Central memory CD8-positive, alpha-beta T cell (primary cell): ENCODE measurements at regions not wholly inside any gene's neighbourhood (a gene's known extent, or its start where the extent isn't known, plus 50 kb on each side); places are given as distances from the start of the nearest gene placed in this dataset.

Experiments
- ATAC-seq: fragments of 150-1000 bp; cut with Tn5 transposase; replicated peaks from 2 replicates; pipeline ENCODE4 v1.10.0; 2022; ENCODE audit warnings: mild to moderate bottlenecking, moderate FRiP score, moderate number of reproducible peaks; ENCODE audit not compliant: poor library complexity, severe bottlenecking; ENCODE audit errors: extremely low read depth
- DNase-seq, 2 donors: peaks; one replicate each; pipeline ENCODE4 v3.0.0; 2021; ENCODE audit warnings: low spot score in 2 of 2
- H3K27ac Mint-ChIP-seq: one replicate; pipeline ENCODE4 v1.8.0; 2022; ENCODE audit warnings: low read depth, mild to moderate bottlenecking, moderate library complexity, mixed read lengths
- H3K27me3 Mint-ChIP-seq: one replicate; pipeline ENCODE4 v1.8.0; 2022; ENCODE audit warnings: mixed read lengths
- H3K36me3 Mint-ChIP-seq: one replicate; pipeline ENCODE4 v1.8.0; 2022; ENCODE audit warnings: mild to moderate bottlenecking, moderate library complexity, mixed read lengths; ENCODE audit not compliant: insufficient read depth
- H3K4me1 Mint-ChIP-seq: one replicate; pipeline ENCODE4 v1.8.0; 2022; ENCODE audit warnings: mixed read lengths
- H3K4me3 Mint-ChIP-seq: one replicate; pipeline ENCODE4 v1.8.0; 2022; ENCODE audit warnings: mild to moderate bottlenecking, moderate library complexity, mixed read lengths
- H3K9me3 Mint-ChIP-seq: one replicate; pipeline ENCODE4 v1.8.0; 2022; ENCODE audit warnings: mixed read lengths

GRCh38 chr11:31875866-31876560 is 64.9 kb upstream of the PAX6 start:
- H3K27me3 Mint-ChIP-seq = peaks cover 54% of the 10 kb centered on the region
- ATAC-seq = no peak
- H3K4me3 Mint-ChIP-seq = no peak overlapping the region
- no peaks in the 10 kb centered on the region for H3K4me1 Mint-ChIP-seq
- no peaks in the 10 kb centered on the region for H3K9me3 Mint-ChIP-seq
- no peak for DNase-seq
- H3K27ac Mint-ChIP-seq = no peak overlapping the region
- H3K36me3 Mint-ChIP-seq = peaks cover 1% of the 10 kb centered on the region

- no peaks in the 10 kb centered on the region for H3K4me1 Mint-ChIP-seq
- peaks cover 60% of the 10 kb centered on the region for H3K27me3 Mint-ChIP-seq
- DNase-seq = no peak
- ATAC-seq = no peak
- no peak overlapping the region for H3K4me3 Mint-ChIP-seq
- no peaks in the 10 kb centered on the region for H3K9me3 Mint-ChIP-seq
- no peaks in the 10 kb centered on the region for H3K36me3 Mint-ChIP-seq
- H3K27ac Mint-ChIP-seq = no peak overlapping the region
Observed at GRCh38 chr11:31874631-31875191, 63.6 kb upstream of the PAX6 start.

GRCh38 chr11:31873124-31873523 is 62.0 kb upstream of the PAX6 start:
- Mint-ChIP-seq H3K4me1 (no peaks in the 10 kb centered on the region), H3K9me3 (no peaks in the 10 kb centered on the region), H3K4me3 (no peak overlapping the region), H3K27me3 (peaks cover 60% of the 10 kb centered on the region), H3K27ac (no peak overlapping the region), H3K36me3 (peaks cover 1% of the 10 kb centered on the region)
- ATAC-seq = no peak
- no peak for DNase-seq

GRCh38 chr11:31872076-31872443 is 60.9 kb upstream of the PAX6 start:
- Mint-ChIP-seq H3K4me3 (no peak overlapping the region), H3K9me3 (no peaks in the 10 kb centered on the region), H3K27ac (no peak overlapping the region), H3K4me1 (no peaks in the 10 kb centered on the region), H3K27me3 (peaks cover 70% of the 10 kb centered on the region), H3K36me3 (peaks cover 1% of the 10 kb centered on the region)
- ATAC-seq (no peak), DNase-seq (no peak)

- H3K4me1 Mint-ChIP-seq = no peaks in the 10 kb centered on the region
- peaks cover 1% of the 10 kb centered on the region for H3K36me3 Mint-ChIP-seq
- H3K4me3 Mint-ChIP-seq = no peak overlapping the region
- H3K27ac Mint-ChIP-seq = no peak overlapping the region
- no peak for DNase-seq
- H3K9me3 Mint-ChIP-seq = no peaks in the 10 kb centered on the region
- peaks cover 76% of the 10 kb centered on the region for H3K27me3 Mint-ChIP-seq
- ATAC-seq = no peak
Observed at GRCh38 chr11:31871310-31872075, 60.4 kb upstream of the PAX6 start.

- Mint-ChIP-seq H3K36me3 (peaks cover 1% of the 10 kb centered on the region), H3K4me1 (no peaks in the 10 kb centered on the region), H3K27me3 (peaks cover 76% of the 10 kb centered on the region), H3K4me3 (no peak overlapping the region), H3K27ac (no peak overlapping the region), H3K9me3 (no peaks in the 10 kb centered on the region)
- ATAC-seq (no peak), DNase-seq (no peak)
Observed at GRCh38 chr11:31870609-31871309, 59.6 kb upstream of the PAX6 start.

- ATAC-seq (no peak), DNase-seq (no peak)
- no peaks in the 10 kb centered on the region for H3K9me3 Mint-ChIP-seq
- no peaks in the 10 kb centered on the region for H3K4me1 Mint-ChIP-seq
- H3K36me3 Mint-ChIP-seq = peaks cover 1% of the 10 kb centered on the region
- H3K27ac Mint-ChIP-seq = no peak overlapping the region
- no peak overlapping the region for H3K4me3 Mint-ChIP-seq
- peaks cover 76% of the 10 kb centered on the region for H3K27me3 Mint-ChIP-seq
Observed at GRCh38 chr11:31869986-31870385, 58.9 kb upstream of the PAX6 start.

GRCh38 chr11:31865606-31866300 is 54.6 kb upstream of the PAX6 start:
- Mint-ChIP-seq H3K36me3 (peaks cover 1% of the 10 kb centered on the region), H3K27ac (no peak overlapping the region), H3K4me1 (no peaks in the 10 kb centered on the region), H3K4me3 (no peak overlapping the region), H3K9me3 (no peaks in the 10 kb centered on the region), H3K27me3 (peaks cover 70% of the 10 kb centered on the region)
- ATAC-seq (no peak), DNase-seq (no peak)

- Mint-ChIP-seq H3K27me3 (peaks cover 80% of the 10 kb centered on the region), H3K4me3 (no peak overlapping the region), H3K36me3 (peaks cover 1% of the 10 kb centered on the region), H3K4me1 (no peaks in the 10 kb centered on the region), H3K9me3 (no peaks in the 10 kb centered on the region), H3K27ac (no peak overlapping the region)
- ATAC-seq (no peak), DNase-seq (no peak)
Observed at GRCh38 chr11:31863170-31863832, 52.2 kb upstream of the PAX6 start.

- Mint-ChIP-seq H3K27ac (no peak overlapping the region), H3K36me3 (no peaks in the 10 kb centered on the region), H3K4me3 (no peak overlapping the region), H3K27me3 (peaks cover 64% of the 10 kb centered on the region), H3K4me1 (no peaks in the 10 kb centered on the region), H3K9me3 (no peaks in the 10 kb centered on the region)
- no peak for DNase-seq
- no peak for ATAC-seq
Observed at GRCh38 chr11:31861011-31861410, 49.9 kb upstream of the PAX6 start.
